ENCODE measurements at regions not wholly inside any gene's neighbourhood (a gene's known extent, or its start where the extent isn't known, plus 50 kb on each side); places are given as distances from the start of the nearest gene placed in this dataset.
"Not testable (repeated sequence)": the region's sequence is repeated elsewhere in the genome, so short reads cannot be mapped to it uniquely, and the experiment has no call there.

DNA sequence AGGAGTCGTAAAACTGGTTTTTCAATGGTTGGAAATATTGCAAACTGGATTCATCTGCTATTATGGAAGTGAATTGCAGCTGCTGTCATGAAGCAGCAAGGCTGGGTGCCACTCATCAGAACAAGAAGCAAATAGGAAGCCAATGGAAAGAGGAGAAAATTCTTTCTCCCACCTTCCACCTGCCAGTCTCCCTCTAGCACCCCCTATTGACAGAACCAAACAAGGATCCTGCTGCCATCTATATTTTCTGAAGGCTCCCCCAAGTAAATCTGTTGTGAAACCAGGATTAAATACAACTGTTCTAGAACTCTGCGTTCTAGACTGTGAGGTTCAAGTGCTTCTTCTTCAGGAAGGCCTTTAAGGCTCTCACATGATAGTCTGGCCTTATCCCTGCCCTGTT lies 286.6 kb downstream of the AACS start:
- Histone ChIP-seq H3K36me3 (ENCODE audit: low read depth) (no peaks in the 10 kb centered on the region), H3K9me3 (ENCODE audit: severe bottlenecking) (no peaks in the 10 kb centered on the region), H3K4me3 (ENCODE audit: severe bottlenecking) (no peak overlapping the region), H3K27me3 (ENCODE audit: insufficient read depth, poor library complexity, severe bottlenecking) (peaks cover 7% of the 10 kb centered on the region), H3K4me1 (ENCODE audit: insufficient read depth, poor library complexity, severe bottlenecking) (no peaks in the 10 kb centered on the region), H3K27ac (ENCODE audit: poor library complexity, severe bottlenecking) (no peak overlapping the region)
- TF ChIP-seq, protein P1, sequence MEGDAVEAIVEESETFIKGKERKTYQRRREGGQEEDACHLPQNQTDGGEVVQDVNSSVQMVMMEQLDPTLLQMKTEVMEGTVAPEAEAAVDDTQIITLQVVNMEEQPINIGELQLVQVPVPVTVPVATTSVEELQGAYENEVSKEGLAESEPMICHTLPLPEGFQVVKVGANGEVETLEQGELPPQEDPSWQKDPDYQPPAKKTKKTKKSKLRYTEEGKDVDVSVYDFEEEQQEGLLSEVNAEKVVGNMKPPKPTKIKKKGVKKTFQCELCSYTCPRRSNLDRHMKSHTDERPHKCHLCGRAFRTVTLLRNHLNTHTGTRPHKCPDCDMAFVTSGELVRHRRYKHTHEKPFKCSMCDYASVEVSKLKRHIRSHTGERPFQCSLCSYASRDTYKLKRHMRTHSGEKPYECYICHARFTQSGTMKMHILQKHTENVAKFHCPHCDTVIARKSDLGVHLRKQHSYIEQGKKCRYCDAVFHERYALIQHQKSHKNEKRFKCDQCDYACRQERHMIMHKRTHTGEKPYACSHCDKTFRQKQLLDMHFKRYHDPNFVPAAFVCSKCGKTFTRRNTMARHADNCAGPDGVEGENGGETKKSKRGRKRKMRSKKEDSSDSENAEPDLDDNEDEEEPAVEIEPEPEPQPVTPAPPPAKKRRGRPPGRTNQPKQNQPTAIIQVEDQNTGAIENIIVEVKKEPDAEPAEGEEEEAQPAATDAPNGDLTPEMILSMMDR (IDR thresholded peaks at IDR 0.05; ENCODE audit: poor library complexity, severe bottlenecking): no peak
- ATAC-seq (ENCODE audit: low read depth) (no peak), DNase-seq (ENCODE audit: low spot score) (no peak)

DNA sequence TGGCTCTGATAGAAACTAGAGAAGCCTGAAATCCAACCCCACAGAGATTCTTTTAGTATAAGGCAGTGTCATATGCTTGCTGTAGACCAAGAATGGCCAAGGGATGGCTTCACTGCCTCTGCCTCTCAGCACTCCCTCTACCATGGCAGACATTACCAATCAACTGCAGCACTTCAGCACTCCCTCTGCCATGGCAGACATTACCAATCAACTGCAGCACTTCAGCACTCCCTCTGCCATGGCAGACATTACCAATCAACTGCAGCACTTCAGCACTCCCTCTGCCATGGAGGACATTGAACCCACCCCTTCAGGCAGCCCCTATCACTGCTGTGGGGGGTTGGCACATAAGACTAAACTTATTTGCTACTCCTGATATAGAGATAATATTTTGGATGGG lies 287.8 kb downstream of the AACS start:
- not testable (repeated sequence) for H3K36me3 ChIP-seq (ENCODE audit: low read depth); ATAC-seq (ENCODE audit: low read depth); DNase-seq (ENCODE audit: low spot score); H3K4me3 ChIP-seq (ENCODE audit: severe bottlenecking); H3K27ac ChIP-seq (ENCODE audit: poor library complexity, severe bottlenecking); H3K27me3 ChIP-seq (ENCODE audit: insufficient read depth, poor library complexity, severe bottlenecking); H3K9me3 ChIP-seq (ENCODE audit: severe bottlenecking); H3K4me1 ChIP-seq (ENCODE audit: insufficient read depth, poor library complexity, severe bottlenecking)

DNA sequence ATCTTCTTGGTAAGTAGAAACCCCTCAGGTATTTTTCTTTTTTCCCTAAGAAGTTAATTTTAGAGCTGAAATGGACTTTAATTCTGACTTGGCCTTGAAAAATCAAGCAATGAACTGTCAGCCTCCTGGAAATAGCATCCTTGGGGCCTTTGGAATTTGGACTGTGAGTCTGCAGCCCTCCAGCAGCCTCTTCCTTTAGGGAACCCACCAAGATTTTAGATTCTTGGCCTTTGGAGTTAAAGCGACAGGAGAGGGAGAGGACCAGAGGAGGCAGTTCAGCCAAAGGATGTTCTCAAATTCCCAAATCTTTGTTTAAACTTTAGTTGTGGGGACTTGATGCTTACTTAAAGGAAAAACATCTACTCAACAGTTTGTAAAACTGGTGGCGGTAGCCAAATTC lies 288.6 kb downstream of the AACS start:
- Histone ChIP-seq H3K27me3 (ENCODE audit: insufficient read depth, poor library complexity, severe bottlenecking) (no peaks in the 10 kb centered on the region), H3K27ac (ENCODE audit: poor library complexity, severe bottlenecking) (no peak overlapping the region), H3K9me3 (ENCODE audit: severe bottlenecking) (no peaks in the 10 kb centered on the region), H3K4me1 (ENCODE audit: insufficient read depth, poor library complexity, severe bottlenecking) (no peaks in the 10 kb centered on the region), H3K36me3 (ENCODE audit: low read depth) (no peaks in the 10 kb centered on the region), H3K4me3 (ENCODE audit: severe bottlenecking) (no peak overlapping the region)
- ATAC-seq (ENCODE audit: low read depth): no peak
- no peak for DNase-seq (ENCODE audit: low spot score)
- TF ChIP-seq, protein P1 (IDR thresholded peaks at IDR 0.05; ENCODE audit: poor library complexity, severe bottlenecking): no peak

DNA sequence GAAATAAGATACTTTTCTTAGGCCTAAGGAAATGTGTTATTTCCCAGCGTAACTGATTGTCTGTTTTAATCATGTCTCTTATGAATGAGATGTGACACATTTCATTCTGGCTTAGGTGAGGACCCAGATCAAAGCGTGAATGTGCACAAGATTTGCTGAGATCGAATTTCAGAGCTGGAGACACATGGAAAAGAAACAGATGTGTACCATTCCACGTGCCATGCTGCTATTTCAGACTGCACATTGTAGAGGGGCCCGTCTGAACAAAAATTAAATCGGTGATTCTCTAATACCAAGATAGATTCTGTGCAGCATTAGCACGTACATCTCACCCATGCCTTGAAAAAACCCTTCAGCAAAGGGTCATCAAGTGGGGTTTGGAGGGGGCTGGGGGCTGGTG lies 290.4 kb downstream of the AACS start:
- H3K4me3 ChIP-seq (ENCODE audit: severe bottlenecking): no peak overlapping the region
- TF ChIP-seq, protein P1 (IDR thresholded peaks at IDR 0.05; ENCODE audit: poor library complexity, severe bottlenecking): no peak
- H3K4me1 ChIP-seq (ENCODE audit: insufficient read depth, poor library complexity, severe bottlenecking): no peaks in the 10 kb centered on the region
- no peaks in the 10 kb centered on the region for H3K9me3 ChIP-seq (ENCODE audit: severe bottlenecking)
- DNase-seq (ENCODE audit: low spot score) (no peak), ATAC-seq (ENCODE audit: low read depth) (no peak)
- H3K27ac ChIP-seq (ENCODE audit: poor library complexity, severe bottlenecking): no peak overlapping the region
- H3K27me3 ChIP-seq (ENCODE audit: insufficient read depth, poor library complexity, severe bottlenecking): no peaks in the 10 kb centered on the region
- no peaks in the 10 kb centered on the region for H3K36me3 ChIP-seq (ENCODE audit: low read depth)

DNA sequence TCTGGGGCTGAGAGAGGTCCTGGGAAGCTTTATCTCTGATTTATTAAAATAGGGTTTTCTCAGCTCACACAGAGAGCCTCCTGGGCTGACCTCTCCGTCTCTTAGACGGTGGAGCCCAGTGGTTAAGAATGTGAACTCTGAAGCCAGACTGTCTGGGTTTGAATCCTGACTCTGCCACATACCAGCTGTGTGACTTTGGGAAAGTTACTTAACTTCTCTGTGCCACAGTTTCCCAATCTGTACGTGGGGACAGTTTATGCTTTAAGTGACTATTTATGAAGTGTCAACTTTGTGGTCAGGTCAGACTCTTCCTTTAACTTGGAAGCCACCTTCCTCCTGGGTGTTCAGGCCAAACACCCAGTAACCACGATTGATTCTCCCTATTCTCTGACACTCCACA lies 290.9 kb downstream of the AACS start:
- no peak overlapping the region for H3K4me3 ChIP-seq (ENCODE audit: severe bottlenecking)
- H3K4me1 ChIP-seq (ENCODE audit: insufficient read depth, poor library complexity, severe bottlenecking): no peaks in the 10 kb centered on the region
- DNase-seq (ENCODE audit: low spot score) (no peak), ATAC-seq (ENCODE audit: low read depth) (no peak)
- no peaks in the 10 kb centered on the region for H3K36me3 ChIP-seq (ENCODE audit: low read depth)
- TF ChIP-seq, protein P1 (IDR thresholded peaks at IDR 0.05; ENCODE audit: poor library complexity, severe bottlenecking): no peak
- no peaks in the 10 kb centered on the region for H3K27me3 ChIP-seq (ENCODE audit: insufficient read depth, poor library complexity, severe bottlenecking)
- H3K9me3 ChIP-seq (ENCODE audit: severe bottlenecking): no peaks in the 10 kb centered on the region
- no peak overlapping the region for H3K27ac ChIP-seq (ENCODE audit: poor library complexity, severe bottlenecking)
